ENCODE measurements at regions not wholly inside any gene's neighbourhood (a gene's known extent, or its start where the extent isn't known, plus 50 kb on each side); places are given as distances from the start of the nearest gene placed in this dataset.
"Not testable (repeated sequence)": the region's sequence is repeated elsewhere in the genome, so short reads cannot be mapped to it uniquely, and the experiment has no call there.

DNA sequence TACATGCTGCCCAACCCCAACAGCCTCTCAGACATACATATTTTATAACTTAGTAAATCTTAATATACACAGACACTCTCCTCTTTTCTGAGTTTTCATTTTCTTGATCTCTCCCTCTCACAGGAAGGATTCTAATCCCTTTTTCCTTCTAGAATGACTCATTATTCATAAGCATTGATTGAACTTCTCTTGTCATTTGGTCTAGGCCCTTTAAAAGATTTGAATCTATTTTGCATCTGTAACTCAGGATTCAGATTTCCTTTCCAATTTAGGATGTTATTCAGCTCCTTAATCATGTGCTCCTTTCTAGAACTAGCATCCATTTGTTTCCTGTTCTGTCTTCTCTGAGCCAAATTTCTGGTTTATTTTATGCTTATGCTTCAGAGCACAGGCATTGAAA is 624.5 kb upstream of the SGO1 start:
- DNase-seq = no peak

- no peak for DNase-seq
These were observed 623.4 kb upstream of the SGO1 start for GRCh38 chr3:20809356-20809755.

DNA sequence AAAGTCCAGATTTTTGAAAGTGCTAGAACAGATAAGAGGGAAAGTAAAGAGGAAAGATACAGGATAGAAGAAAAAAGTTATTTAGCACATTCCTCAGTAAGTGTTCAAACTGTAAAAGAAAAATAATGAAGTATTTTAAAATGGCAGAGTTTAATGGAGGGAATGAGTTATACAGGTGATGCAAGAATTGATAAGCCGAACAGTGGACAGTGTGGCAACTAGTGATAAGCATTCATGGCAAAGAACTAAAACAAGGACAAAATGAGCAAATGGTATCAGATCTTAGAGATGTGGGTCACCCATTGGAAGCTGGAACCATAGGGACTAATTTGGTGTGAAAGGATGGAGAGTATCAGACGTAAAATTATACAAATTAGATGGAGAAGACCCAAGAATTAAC is 622.9 kb upstream of the SGO1 start:
- DNase-seq = no peak

- DNase-seq = no peak
These were observed 612.7 kb upstream of the SGO1 start for GRCh38 chr3:20798666-20799065.

DNA sequence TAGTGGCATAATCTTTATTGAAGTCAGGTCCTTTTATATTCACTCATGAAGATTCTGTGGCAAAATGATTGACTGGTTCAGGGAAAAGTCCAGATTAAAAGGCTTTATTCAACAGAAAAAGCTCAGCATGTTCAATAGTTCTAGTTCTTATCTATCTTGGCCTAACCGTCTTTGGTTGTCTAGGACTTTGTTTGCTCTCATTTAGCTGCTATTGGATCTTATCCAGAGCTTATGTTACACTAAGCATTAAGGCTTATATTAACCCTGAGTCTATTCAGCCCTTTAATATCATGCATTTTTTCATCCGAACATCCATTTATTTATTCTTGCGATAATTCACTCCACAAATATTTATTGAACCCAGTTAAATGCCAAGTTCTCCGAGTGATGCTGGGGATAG is 601.0 kb upstream of the SGO1 start:
- no peak for DNase-seq

DNA sequence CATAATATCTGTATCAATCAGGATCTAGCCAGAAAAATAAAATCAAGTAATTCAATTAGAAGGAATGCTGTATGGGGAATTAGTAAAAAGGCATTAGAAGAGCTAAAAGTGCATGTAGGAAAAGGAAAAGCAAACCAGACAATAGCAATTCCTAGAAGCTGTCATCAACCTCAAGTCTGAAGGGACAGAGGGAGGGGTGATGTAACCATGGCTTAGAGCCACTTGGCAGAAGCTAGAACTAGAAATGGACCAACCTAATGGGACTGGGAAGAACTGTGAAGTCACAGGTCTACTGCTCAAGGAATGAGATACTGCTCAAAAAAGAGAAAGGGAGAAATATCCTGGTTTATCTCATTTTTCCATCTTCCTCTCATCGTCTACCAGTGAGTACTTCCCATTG is 590.7 kb upstream of the SGO1 start:
- DNase-seq = no peak

DNA sequence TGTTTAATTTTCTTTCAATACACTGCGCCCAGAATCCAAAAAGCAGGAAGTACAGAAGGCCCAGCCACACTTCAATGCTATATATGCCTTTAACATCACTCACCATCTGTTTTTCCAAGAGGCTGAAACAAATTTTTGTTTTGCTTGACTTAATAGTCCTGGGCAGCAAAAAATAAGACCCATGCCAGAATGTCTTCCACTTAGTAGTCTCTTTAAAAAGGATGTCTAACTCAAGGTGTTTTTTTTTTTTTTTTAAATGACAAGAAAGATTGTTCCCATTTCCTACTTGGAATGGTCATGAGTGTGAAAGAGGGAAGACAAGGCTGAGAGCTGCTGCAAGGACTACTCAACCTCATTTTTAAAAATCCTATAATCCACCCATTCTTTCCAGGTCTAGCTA is 590.3 kb upstream of the SGO1 start:
- DNase-seq = no peak

- no peak for DNase-seq
These were observed 587.4 kb upstream of the SGO1 start for GRCh38 chr3:20773320-20773984.

- DNase-seq = no peak
These were observed 586.9 kb upstream of the SGO1 start for GRCh38 chr3:20772869-20773268.

- DNase-seq = no peak
These were observed 583.4 kb upstream of the SGO1 start for GRCh38 chr3:20769430-20769829.

DNA sequence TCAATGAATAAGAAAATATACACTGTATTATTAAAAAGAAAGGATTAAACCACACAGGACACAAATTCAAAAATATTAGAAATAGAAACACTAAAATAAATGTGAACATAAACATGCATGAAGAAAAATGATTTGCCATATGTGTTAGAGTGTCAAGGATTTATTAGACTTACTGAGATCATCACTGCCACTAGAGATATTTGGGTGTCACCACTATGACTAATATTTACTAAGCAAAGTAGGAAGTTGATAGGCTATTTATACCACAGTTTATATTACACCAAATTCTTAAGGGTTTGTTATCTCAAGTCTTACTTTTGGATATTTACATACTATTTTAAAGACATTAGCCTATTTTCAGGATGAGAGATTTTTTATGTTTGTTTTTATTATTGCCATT is 575.0 kb upstream of the SGO1 start:
- no peak for DNase-seq

GRCh38 chr3:20752416-20752815 is 566.4 kb upstream of the SGO1 start:
- no peak for DNase-seq

DNA sequence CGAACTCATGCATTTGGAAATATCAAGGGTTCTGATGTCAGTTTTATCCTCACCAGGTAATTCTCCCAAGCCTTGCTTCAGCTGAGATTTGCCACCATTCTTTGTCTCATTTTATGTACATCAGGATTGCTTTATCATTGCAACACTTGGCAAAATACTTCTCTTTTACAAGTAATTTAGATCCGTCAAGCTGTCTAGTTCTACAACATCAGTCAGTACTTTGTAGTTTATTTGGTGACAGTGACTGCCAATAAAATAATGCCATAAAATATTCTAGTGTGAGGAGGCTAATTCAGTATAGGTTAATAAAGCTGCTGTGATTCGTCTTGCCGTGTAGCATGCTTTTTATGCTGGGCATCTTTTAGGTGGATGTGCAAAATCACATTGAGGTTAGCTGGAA is 565.3 kb upstream of the SGO1 start:
- DNase-seq = no peak

DNA sequence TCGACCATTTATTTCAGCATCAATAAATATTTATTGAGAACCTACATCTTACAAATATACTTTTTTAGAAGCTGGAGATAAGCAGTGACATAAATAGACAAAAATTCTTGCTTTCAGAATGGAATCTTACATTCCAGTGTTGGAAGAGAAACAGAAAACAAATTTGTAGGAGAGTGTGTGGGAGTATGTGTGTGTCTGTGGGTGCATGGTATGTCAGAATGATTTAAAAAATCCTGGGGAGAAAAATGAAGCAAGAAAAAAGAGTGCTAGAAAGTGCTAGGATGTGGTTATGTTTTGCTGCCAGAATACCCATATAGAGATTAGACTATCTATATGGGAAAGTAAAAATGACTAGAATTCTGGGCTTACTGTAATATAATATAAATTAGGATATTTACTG is 561.7 kb upstream of the SGO1 start:
- no peak for DNase-seq

GRCh38 chr3:20743553-20744321 is 557.7 kb upstream of the SGO1 start:
- DNase-seq = no peak

DNA sequence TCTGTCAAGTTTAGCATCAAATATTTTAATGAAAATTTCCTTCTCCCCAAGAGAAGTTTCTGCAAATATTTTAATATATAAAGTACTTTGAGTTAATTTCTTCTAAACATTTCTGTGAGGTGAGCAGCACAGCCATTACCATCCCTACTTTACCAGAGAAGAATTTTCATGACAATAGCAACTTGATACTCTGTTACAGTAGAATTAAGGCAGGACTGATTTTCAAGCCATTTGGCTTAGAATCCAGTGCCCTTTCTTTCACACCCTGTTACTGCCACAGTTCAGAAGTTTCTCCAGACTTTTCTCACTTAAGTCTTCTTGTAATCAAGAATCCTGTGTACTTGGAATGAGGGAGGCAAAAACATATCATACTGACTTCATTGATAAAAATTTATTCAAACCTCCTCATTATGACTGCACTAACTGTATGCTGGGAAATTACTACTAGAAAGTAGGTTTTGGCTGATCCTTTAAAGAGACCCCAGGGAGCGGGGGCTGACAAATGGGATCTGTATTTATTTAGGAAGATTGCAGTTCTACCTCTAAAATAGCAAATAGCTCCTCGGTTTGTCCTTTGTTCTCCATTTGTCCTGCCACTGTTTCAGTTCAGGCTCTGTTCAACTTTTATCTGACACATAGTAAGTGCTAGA is 557.0 kb upstream of the SGO1 start:
- DNase-seq = no peak

GRCh38 chr3:20741381-20741780 is 555.4 kb upstream of the SGO1 start:
- DNase-seq = no peak

GRCh38 chr3:20739814-20740213 is 553.8 kb upstream of the SGO1 start:
- no peak for DNase-seq

DNA sequence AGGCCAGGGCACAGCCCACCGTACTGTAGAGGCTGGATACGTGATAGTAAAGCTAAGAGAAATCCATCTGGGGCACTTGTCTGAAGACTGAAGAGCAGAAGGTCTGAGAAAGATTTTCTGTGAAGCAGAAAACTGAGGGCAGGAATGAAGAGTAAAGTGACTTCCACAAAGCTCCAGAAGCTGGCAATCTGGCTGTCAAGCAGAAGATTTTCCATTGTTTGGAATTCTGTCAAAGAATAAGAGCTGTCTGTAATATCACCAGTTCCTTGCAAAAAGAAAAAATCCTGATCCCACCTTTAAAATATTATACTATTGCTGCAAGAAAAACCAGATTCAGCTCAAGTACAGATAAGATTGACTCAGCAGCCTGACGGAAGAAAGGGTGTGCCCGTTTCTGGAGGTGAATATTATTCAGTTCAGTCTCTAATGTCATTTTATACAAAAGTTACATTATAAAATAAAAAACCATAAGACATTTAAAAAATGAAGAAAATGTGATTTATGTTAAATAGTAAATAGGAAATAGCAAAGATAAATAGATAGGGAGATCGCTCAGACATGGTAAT is 550.4 kb upstream of the SGO1 start:
- no peak for DNase-seq

DNA sequence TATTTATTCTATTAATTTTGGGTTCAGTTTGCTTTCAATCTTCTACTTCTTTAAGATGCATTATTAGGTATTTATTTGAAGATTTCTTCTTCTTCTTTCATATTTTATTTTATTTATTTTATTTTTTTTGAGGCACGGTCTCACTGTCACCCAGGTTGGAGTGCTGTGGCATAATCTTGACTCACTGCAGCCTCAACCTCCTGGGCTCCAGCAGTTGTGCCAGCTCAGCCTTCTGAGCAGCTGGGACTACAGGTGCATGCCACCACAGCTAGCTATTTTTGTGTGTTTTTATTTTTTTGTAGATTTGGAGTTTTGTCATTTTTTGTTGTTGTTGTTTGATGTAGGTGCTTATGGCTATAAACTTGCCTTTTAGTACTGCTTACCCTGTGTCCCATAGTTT is 543.2 kb upstream of the SGO1 start:
- DNase-seq = no peak

GRCh38 chr3:20726786-20727185 is 540.8 kb upstream of the SGO1 start:
- no peak for DNase-seq

- no peak for DNase-seq
These were observed 538.2 kb upstream of the SGO1 start for GRCh38 chr3:20724241-20724640.

GRCh38 chr3:20716425-20716824 is 530.4 kb upstream of the SGO1 start:
- DNase-seq = not testable (repeated sequence)

DNA sequence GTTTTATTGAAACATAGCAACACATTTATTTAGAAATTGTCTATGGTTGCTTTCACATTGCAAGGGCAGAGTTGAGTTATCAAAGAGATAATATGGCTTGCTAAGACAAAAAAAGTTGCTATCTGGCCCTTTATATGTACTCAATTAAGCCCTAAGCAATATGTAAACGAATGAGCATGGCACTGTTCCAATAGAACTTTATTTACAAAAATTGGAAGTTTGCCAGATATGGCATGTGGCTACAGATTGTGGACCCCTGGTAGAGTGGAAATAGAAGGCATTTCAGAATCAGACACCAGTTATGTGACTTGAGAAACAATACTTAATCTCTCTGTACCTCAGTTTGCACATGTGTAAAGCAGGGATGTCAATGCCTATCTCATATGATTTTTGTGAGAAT is 515.6 kb upstream of the SGO1 start:
- peak; percentile 45 for DNase-seq
